BLaER1 treated with 17β-estradiol and CSF1 and Interleukin-3, amounts not matched to agents 10 nM and 100 nM (cell line): ENCODE measurements at regions not wholly inside any gene's neighbourhood (a gene's known extent, or its start where the extent isn't known, plus 50 kb on each side); places are given as distances from the start of the nearest gene placed in this dataset.
"Not testable (repeated sequence)": the region's sequence is repeated elsewhere in the genome, so short reads cannot be mapped to it uniquely, and the experiment has no call there.

ENCODE experiments used
- H3K27ac ChIP-seq, 11 experiments: shearing (Covaris generic); formaldehyde crosslinking; 2 replicates each; pipeline ENCODE4 v1.8.1; 2022
- H3K27me3 ChIP-seq, 11 experiments: shearing (Covaris generic); formaldehyde crosslinking; 2 replicates each; pipeline ENCODE4 v1.8.1; 2022
- H3K36me3 ChIP-seq, 11 experiments: shearing (Covaris generic); formaldehyde crosslinking; 2 replicates each; pipeline ENCODE4 v1.8.1; 2022
- H3K4me1 ChIP-seq, 10 experiments: shearing (Covaris generic); formaldehyde crosslinking; 2 replicates each; pipeline ENCODE4 v1.8.1; 2022
- H3K4me2 ChIP-seq, 11 experiments: shearing (Covaris generic); formaldehyde crosslinking; 2 replicates each; pipeline ENCODE4 v1.8.1; 2022
- H3K4me3 ChIP-seq, 10 experiments: shearing (Covaris generic); formaldehyde crosslinking; 2 replicates each; pipeline ENCODE4 v1.8.1; 2022
- H3K9ac ChIP-seq, 11 experiments: shearing (Covaris generic); formaldehyde crosslinking; 2 replicates each; pipeline ENCODE4 v1.8.1; 2022
- H3K9me3 ChIP-seq, 11 experiments: shearing (Covaris generic); formaldehyde crosslinking; replicated peaks in 1 of 11; 2 replicates each; pipeline ENCODE4 v1.8.1; 2022
- H4K20me1 ChIP-seq, 11 experiments: shearing (Covaris generic); formaldehyde crosslinking; 2 replicates each; pipeline ENCODE4 v1.8.1; 2022
- Cebpa-rat ChIP-seq, 11 experiments: shearing (Covaris generic); IDR thresholded peaks; 2 replicates each; pipeline ENCODE4 v1.8.1; 2022

- H3K4me2 ChIP-seq, result no peak overlapping the region
- no peak overlapping the region for H3K27ac ChIP-seq
- H3K27me3 ChIP-seq, result no peaks in the 10 kb centered on the region
- peaks cover 4 to 19% (median 9%) of the 10 kb centered on the region in 11 experiments; a peak in 17 of 22 replicates for H3K9me3 ChIP-seq
- no peak for TF ChIP-seq Cebpa-rat (IDR thresholded peaks at IDR 0.05)
- no peaks in the 10 kb centered on the region for H4K20me1 ChIP-seq
- no peak overlapping the region for H3K4me3 ChIP-seq
- no peaks in the 10 kb centered on the region for H3K4me1 ChIP-seq
- no peak overlapping the region for H3K9ac ChIP-seq
- H3K36me3 ChIP-seq, result no peaks in the 10 kb centered on the region
Observed at GRCh38 chr15:47003568-47003967, 713.7 kb upstream of the SEMA6D start.

- H4K20me1 ChIP-seq, result no peaks in the 10 kb centered on the region
- H3K9ac ChIP-seq, result no peak overlapping the region
- no peaks in the 10 kb centered on the region for H3K36me3 ChIP-seq
- peaks cover 0 to 4% (median 0%) of the 10 kb centered on the region in 11 experiments; a peak in 1 of 22 replicates for H3K9me3 ChIP-seq
- H3K4me3 ChIP-seq, result no peak overlapping the region
- no peak overlapping the region for H3K27ac ChIP-seq
- no peak for TF ChIP-seq Cebpa-rat (IDR thresholded peaks at IDR 0.05)
- H3K27me3 ChIP-seq, result no peaks in the 10 kb centered on the region
- no peak overlapping the region for H3K4me2 ChIP-seq
- no peaks in the 10 kb centered on the region for H3K4me1 ChIP-seq
Observed at GRCh38 chr15:47013446-47013845, 703.9 kb upstream of the SEMA6D start.

DNA sequence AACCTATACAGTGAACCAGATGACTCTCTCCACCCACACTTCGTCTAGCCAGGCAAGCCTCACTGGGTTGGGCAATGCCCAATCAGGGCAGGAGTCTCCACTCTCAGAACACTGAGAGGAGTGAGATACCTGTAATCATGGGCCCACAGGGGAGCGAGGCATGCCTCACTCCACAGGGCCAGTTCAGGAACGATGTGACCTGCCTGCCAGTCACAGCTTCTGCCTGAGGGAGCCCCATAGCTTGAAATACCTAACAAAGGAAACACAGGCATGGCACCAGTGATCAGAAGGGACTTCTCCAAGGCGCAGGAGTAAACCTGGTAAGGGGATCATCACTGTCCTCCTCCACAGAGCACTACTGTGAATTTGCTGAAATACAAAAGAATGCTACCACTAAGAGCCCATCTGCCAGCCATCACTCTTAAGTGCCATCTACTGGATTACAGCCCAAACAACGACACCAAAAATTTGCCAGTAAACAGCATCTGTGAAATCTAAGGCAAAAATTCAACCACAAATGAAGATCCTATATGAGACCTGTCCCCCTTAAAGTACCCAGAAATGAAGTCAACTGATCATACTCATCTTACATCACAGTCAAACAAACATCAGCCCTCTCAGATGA, 689.9 kb upstream of the SEMA6D start:
- no peaks in the 10 kb centered on the region for H3K4me1 ChIP-seq
- no peak for TF ChIP-seq Cebpa-rat (IDR thresholded peaks at IDR 0.05)
- no peaks in the 10 kb centered on the region for H4K20me1 ChIP-seq
- no peak overlapping the region for H3K27ac ChIP-seq
- H3K4me2 ChIP-seq, result no peak overlapping the region
- H3K9me3 ChIP-seq, result no peaks in the 10 kb centered on the region
- H3K9ac ChIP-seq, result no peak overlapping the region
- H3K4me3 ChIP-seq, result no peak overlapping the region
- H3K36me3 ChIP-seq, result no peaks in the 10 kb centered on the region
- no peaks in the 10 kb centered on the region for H3K27me3 ChIP-seq

- H3K9ac ChIP-seq, result no peak overlapping the region
- no peaks in the 10 kb centered on the region for H3K4me1 ChIP-seq
- TF ChIP-seq Cebpa-rat (IDR thresholded peaks at IDR 0.05), result no peak
- H3K9me3 ChIP-seq, result no peaks in the 10 kb centered on the region
- H4K20me1 ChIP-seq, result no peaks in the 10 kb centered on the region
- no peak overlapping the region for H3K27ac ChIP-seq
- H3K27me3 ChIP-seq, result no peaks in the 10 kb centered on the region
- no peak overlapping the region for H3K4me2 ChIP-seq
- no peak overlapping the region for H3K4me3 ChIP-seq
- no peaks in the 10 kb centered on the region for H3K36me3 ChIP-seq
Observed at GRCh38 chr15:47035475-47036406, 681.6 kb upstream of the SEMA6D start.

DNA sequence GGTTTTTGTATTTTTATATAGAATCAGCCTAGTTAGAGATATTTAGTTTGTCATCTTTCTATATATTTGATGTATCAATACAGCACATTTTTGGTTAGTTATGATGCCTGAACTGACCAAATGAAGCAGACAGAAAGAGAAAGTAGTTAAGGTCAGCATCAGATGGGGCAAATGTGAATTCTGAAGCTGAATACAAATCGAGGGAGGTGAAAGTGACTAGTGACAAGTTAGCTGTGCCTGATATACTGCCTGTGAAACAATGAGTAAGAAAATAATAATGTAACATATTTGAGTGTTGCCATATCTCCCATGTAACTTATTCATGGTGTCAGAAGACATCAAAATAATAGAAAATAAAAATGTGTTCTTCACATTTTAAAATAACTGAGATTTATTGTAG, 680.3 kb upstream of the SEMA6D start:
- H3K27ac ChIP-seq, result no peak overlapping the region
- H4K20me1 ChIP-seq, result no peaks in the 10 kb centered on the region
- H3K4me2 ChIP-seq, result no peak overlapping the region
- no peaks in the 10 kb centered on the region for H3K9me3 ChIP-seq
- no peaks in the 10 kb centered on the region for H3K36me3 ChIP-seq
- no peak overlapping the region for H3K9ac ChIP-seq
- no peaks in the 10 kb centered on the region for H3K4me1 ChIP-seq
- H3K4me3 ChIP-seq, result no peak overlapping the region
- no peaks in the 10 kb centered on the region for H3K27me3 ChIP-seq
- no peak for TF ChIP-seq Cebpa-rat (IDR thresholded peaks at IDR 0.05)

DNA sequence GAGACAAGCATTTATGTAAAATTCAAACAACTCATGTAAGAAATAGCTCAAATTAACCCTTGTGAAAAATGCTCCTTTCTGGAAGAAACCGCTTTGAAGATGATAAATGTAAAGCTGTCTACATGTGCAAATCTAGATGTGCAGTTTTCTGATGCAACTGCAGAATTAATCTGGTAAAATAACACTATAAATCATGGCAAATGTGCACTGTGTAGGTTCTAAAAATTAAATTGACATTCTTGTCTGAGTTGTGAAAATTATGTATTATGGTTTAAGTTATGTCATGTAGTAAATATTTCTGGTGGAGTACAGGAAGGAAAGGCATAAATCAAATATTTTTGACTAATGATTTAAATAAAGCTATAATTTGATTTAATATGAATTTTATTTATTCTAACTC, 678.1 kb upstream of the SEMA6D start:
- no peak overlapping the region for H3K4me3 ChIP-seq
- H4K20me1 ChIP-seq, result no peaks in the 10 kb centered on the region
- H3K4me2 ChIP-seq, result no peak overlapping the region
- no peak overlapping the region for H3K9ac ChIP-seq
- no peaks in the 10 kb centered on the region for H3K4me1 ChIP-seq
- no peak overlapping the region for H3K27ac ChIP-seq
- no peak for TF ChIP-seq Cebpa-rat (IDR thresholded peaks at IDR 0.05)
- H3K27me3 ChIP-seq, result no peaks in the 10 kb centered on the region
- no peaks in the 10 kb centered on the region for H3K36me3 ChIP-seq
- no peaks in the 10 kb centered on the region for H3K9me3 ChIP-seq

DNA sequence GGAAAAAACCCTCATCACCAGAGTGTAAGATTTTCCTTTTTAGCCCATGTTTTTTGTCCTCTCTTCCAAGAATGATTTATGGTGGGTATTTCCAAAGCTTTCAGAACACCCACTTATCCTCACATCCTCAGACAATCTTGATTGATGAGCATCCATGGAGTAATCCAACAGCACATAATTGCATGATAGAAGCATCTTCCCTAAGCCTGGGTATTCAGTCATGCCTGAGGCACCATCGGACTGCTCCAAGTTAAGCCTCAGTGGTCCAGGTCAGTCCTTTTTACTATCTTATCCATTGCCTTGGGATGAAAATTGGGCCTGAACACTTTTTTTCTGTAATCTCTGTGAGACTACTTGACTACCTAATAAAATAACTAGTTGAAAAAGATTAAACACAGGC, 676.0 kb upstream of the SEMA6D start:
- no peaks in the 10 kb centered on the region for H3K36me3 ChIP-seq
- no peaks in the 10 kb centered on the region for H4K20me1 ChIP-seq
- H3K4me3 ChIP-seq, result no peak overlapping the region
- peaks cover 0 to 4% (median 0%) of the 10 kb centered on the region in 11 experiments; a peak in 1 of 22 replicates for H3K9me3 ChIP-seq
- H3K4me2 ChIP-seq, result no peak overlapping the region
- H3K27ac ChIP-seq, result no peak overlapping the region
- H3K9ac ChIP-seq, result no peak overlapping the region
- H3K27me3 ChIP-seq, result no peaks in the 10 kb centered on the region
- no peak for TF ChIP-seq Cebpa-rat (IDR thresholded peaks at IDR 0.05)
- no peaks in the 10 kb centered on the region for H3K4me1 ChIP-seq

GRCh38 chr15:47047981-47048380, 669.3 kb upstream of the SEMA6D start:
- H4K20me1 ChIP-seq, H3K27me3 ChIP-seq, H3K4me1 ChIP-seq, H3K4me2 ChIP-seq, H3K9ac ChIP-seq, H3K9me3 ChIP-seq, H3K27ac ChIP-seq, H3K4me3 ChIP-seq, H3K36me3 ChIP-seq: not testable (repeated sequence)

DNA sequence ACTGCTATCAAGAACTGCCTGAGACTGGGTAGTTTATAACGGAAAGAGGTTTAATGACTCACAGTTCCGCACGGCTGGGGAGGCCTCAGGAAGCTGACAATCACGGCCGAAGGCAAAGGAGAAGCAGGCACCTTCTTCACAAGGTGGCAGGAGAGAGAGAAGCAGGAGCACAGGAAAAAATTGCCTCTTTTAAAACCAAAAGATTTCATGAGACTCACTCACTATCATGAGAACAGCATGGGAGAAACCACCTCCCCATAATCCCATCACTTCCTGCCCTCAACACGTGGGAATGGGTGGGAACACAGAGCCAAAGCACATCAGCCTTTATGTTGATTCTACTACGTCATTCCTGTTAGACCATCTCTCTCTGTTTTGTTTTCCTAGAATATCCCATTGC, 650.9 kb upstream of the SEMA6D start:
- Histone ChIP-seq H3K4me1 (no peaks in the 10 kb centered on the region), H3K36me3 (no peaks in the 10 kb centered on the region), H3K9me3 (no peaks in the 10 kb centered on the region), H4K20me1 (no peaks in the 10 kb centered on the region), H3K27ac (no peak overlapping the region), H3K4me2 (no peak overlapping the region), H3K27me3 (no peaks in the 10 kb centered on the region), H3K4me3 (no peak overlapping the region), H3K9ac (no peak overlapping the region)
- no peak for TF ChIP-seq Cebpa-rat (IDR thresholded peaks at IDR 0.05)

- not testable (repeated sequence) for H3K36me3 ChIP-seq, H3K9ac ChIP-seq, H4K20me1 ChIP-seq, H3K4me1 ChIP-seq, H3K27me3 ChIP-seq, H3K27ac ChIP-seq, H3K4me2 ChIP-seq, H3K4me3 ChIP-seq, H3K9me3 ChIP-seq
Observed at GRCh38 chr15:47077846-47078245, 639.5 kb upstream of the SEMA6D start.
